ENCODE measurements at regions not wholly inside any gene's neighbourhood (a gene's known extent, or its start where the extent isn't known, plus 50 kb on each side); places are given as distances from the start of the nearest gene placed in this dataset.

GRCh38 chr1:87269921-87270320 lies 58.8 kb upstream of the LMO4 start:
- Histone ChIP-seq H3K4me3 (no peak overlapping the region), H3K27me3 (ENCODE audit: control insufficient read depth in 3 of 3, insufficient read depth in 3 of 3, low read length in 2 of 3) (no peaks in the 10 kb centered on the region), H3K36me3 (ENCODE audit: control insufficient read depth in 4 of 4, insufficient read depth in 4 of 4, low read length in 4 of 4) (no peaks in the 10 kb centered on the region), H3K9ac (ENCODE audit: insufficient read depth in 1 of 2, low read length in 2 of 2) (no peak overlapping the region), H3K27ac (ENCODE audit: low read depth in 1 of 2, low read length in 1 of 2) (no peak overlapping the region), H3K4me1 (ENCODE audit: control insufficient read depth in 5 of 5, insufficient read depth in 5 of 5, low read length in 5 of 5) (peaks cover 0 to 13% (median under 1%) of the 10 kb centered on the region in 5 donors), H3K9me3 (ENCODE audit: control insufficient read depth in 4 of 4, insufficient read depth in 3 of 4, low read length in 3 of 4) (no peaks in the 10 kb centered on the region)
- DNase-seq (no peak), ATAC-seq (ENCODE audit: insufficient read depth, low FRiP score) (no peak)
- WGBS, 2 donors = 0 to 53% methylated on average over 1 of the region's 1 CpG
- TF ChIP-seq CTCF (IDR thresholded peaks at IDR 0.05; ENCODE audit: control extremely low read depth, extremely low read depth) = no peak

DNA sequence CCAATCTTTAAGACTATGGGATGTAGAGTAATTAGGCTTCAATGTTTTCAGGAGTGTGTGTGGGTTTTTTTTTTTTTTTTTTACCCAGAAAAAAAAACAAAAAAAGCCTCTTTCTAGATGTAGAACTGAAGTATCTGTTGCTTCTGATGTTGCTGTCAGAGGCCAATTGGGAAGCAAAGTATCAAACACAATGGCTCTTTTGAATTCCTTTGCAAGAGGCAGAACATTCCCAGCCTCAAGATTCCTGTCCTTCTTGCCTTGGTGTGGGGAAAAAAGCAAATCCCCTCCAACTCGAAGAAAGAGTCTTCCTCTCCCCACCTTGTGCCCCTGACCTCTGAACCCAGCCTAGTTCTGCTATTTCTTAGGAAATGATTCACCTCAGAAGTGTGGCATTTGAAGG lies 55.4 kb upstream of the LMO4 start:
- Histone ChIP-seq H3K9ac (ENCODE audit: insufficient read depth in 1 of 2, low read length in 2 of 2) (no peak overlapping the region), H3K9me3 (ENCODE audit: control insufficient read depth in 4 of 4, insufficient read depth in 3 of 4, low read length in 3 of 4) (no peaks in the 10 kb centered on the region), H3K27me3 (ENCODE audit: control insufficient read depth in 3 of 3, insufficient read depth in 3 of 3, low read length in 2 of 3) (no peaks in the 10 kb centered on the region), H3K4me1 (ENCODE audit: control insufficient read depth in 5 of 5, insufficient read depth in 5 of 5, low read length in 5 of 5) (peaks cover 0 to 10% (median 3%) of the 10 kb centered on the region in 5 donors), H3K4me3 (no peak overlapping the region), H3K27ac (ENCODE audit: low read depth in 1 of 2, low read length in 1 of 2) (no peak overlapping the region), H3K36me3 (ENCODE audit: control insufficient read depth in 4 of 4, insufficient read depth in 4 of 4, low read length in 4 of 4) (no peaks in the 10 kb centered on the region)
- TF ChIP-seq CTCF (IDR thresholded peaks at IDR 0.05; ENCODE audit: control extremely low read depth, extremely low read depth) = no peak
- ATAC-seq (ENCODE audit: insufficient read depth, low FRiP score) = no peak
- WGBS, 2 donors = 35 to 78% methylated on average over 1 of the region's 1 CpG
- DNase-seq = no peak

DNA sequence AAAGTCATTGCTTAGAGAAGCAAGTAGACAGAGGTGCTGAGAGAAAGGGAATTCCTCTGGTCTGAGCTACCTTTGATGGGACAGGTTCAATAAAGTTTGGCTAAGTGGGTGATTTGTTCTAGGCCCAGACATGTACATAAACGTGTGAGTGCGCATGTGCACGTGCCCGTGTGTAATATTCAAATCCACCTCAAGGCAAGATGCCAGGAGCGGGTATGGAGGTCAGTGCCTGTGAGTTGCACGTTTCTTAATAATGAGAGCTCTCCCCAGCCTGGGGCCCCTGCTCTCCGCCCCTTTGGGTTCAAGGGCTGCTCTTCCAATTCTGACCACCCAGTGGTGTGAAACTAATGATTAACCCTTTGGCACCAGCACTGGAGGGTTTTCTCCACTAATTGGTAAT lies 53.8 kb upstream of the LMO4 start:
- H3K36me3 ChIP-seq (ENCODE audit: control insufficient read depth in 4 of 4, insufficient read depth in 4 of 4, low read length in 4 of 4) = no peaks in the 10 kb centered on the region
- DNase-seq (no peak), ATAC-seq (ENCODE audit: insufficient read depth, low FRiP score) (no peak)
- H3K9me3 ChIP-seq (ENCODE audit: control insufficient read depth in 4 of 4, insufficient read depth in 3 of 4, low read length in 3 of 4) = no peaks in the 10 kb centered on the region
- no peak overlapping the region for H3K4me3 ChIP-seq
- no peaks in the 10 kb centered on the region for H3K27me3 ChIP-seq (ENCODE audit: control insufficient read depth in 3 of 3, insufficient read depth in 3 of 3, low read length in 2 of 3)
- H3K4me1 ChIP-seq (ENCODE audit: control insufficient read depth in 5 of 5, insufficient read depth in 5 of 5, low read length in 5 of 5) = peaks cover 0 to 10% (median 4%) of the 10 kb centered on the region in 5 donors
- no peak overlapping the region for H3K27ac ChIP-seq (ENCODE audit: low read depth in 1 of 2, low read length in 1 of 2)
- 72 to 83% methylated on average over 7 of the region's 7 CpGs for WGBS, 2 donors
- H3K9ac ChIP-seq (ENCODE audit: insufficient read depth in 1 of 2, low read length in 2 of 2) = no peak overlapping the region
- TF ChIP-seq CTCF (IDR thresholded peaks at IDR 0.05; ENCODE audit: control extremely low read depth, extremely low read depth) = no peak

GRCh38 chr1:87278825-87279535 lies 49.7 kb upstream of the LMO4 start:
- Histone ChIP-seq H3K9me3 (ENCODE audit: control insufficient read depth in 4 of 4, insufficient read depth in 3 of 4, low read length in 3 of 4) (no peaks in the 10 kb centered on the region), H3K4me3 (no peak overlapping the region), H3K9ac (ENCODE audit: insufficient read depth in 1 of 2, low read length in 2 of 2) (no peak overlapping the region), H3K27ac (ENCODE audit: low read depth in 1 of 2, low read length in 1 of 2) (peak overlapping the region in 1 of 2 donors; percentile 64), H3K36me3 (ENCODE audit: control insufficient read depth in 4 of 4, insufficient read depth in 4 of 4, low read length in 4 of 4) (no peaks in the 10 kb centered on the region), H3K4me1 (ENCODE audit: control insufficient read depth in 5 of 5, insufficient read depth in 5 of 5, low read length in 5 of 5) (peaks cover 0 to 9% (median 4%) of the 10 kb centered on the region in 5 donors), H3K27me3 (ENCODE audit: control insufficient read depth in 3 of 3, insufficient read depth in 3 of 3, low read length in 2 of 3) (no peaks in the 10 kb centered on the region)
- ATAC-seq (ENCODE audit: insufficient read depth, low FRiP score) (no peak), DNase-seq (peak in 1 of 3 donors; percentile 25)
- TF ChIP-seq CTCF (IDR thresholded peaks at IDR 0.05; ENCODE audit: control extremely low read depth, extremely low read depth) = no peak
- WGBS, 2 donors = 73 to 81% methylated on average over 4 of the region's 4 CpGs

Measured in lung (tissue), 11 donors.